Epithelial cell of proximal tubule (primary cell): ENCODE measurements at regions not wholly inside any gene's neighbourhood (a gene's known extent, or its start where the extent isn't known, plus 50 kb on each side); places are given as distances from the start of the nearest gene placed in this dataset.

ENCODE experiments used
- DNase-seq: peaks from one replicate; pipeline ENCODE4 v3.0.0-alpha.2; 2011; ENCODE audit warnings: low read depth
- H3K4me3 ChIP-seq: 2 replicates; pipeline ENCODE4 v1.5.1; 2011; ENCODE audit warnings: low read depth, mild to moderate bottlenecking, low read length
- CTCF ChIP-seq: conservative IDR thresholded peaks from 2 replicates; pipeline ENCODE4 v1.5.1; 2012; ENCODE audit warnings: low read depth, mild to moderate bottlenecking, low read length

DNA sequence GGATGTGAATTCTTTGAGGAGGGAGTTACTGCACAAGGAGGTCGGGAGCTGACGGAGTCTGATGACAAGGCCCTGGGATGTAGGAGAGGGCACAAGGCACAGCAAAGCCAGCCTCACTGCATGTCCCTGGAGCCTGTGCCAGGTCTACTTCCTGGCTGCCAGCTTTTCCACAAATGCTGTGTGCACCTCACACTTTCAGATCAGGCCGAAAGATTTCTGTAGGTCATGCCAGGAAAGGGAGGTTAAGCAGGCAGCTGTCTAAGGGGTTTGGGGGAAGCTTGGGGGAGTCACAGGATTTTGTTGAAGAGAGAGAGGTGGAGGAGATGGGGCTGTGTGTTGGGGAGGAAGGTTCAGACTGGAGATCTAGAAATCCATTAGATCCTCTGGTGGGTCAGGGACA lies 792.5 kb downstream of the KCNJ18 start:
- no peak overlapping the region for H3K4me3 ChIP-seq
- no peak for TF ChIP-seq CTCF
- DNase-seq = no peak

DNA sequence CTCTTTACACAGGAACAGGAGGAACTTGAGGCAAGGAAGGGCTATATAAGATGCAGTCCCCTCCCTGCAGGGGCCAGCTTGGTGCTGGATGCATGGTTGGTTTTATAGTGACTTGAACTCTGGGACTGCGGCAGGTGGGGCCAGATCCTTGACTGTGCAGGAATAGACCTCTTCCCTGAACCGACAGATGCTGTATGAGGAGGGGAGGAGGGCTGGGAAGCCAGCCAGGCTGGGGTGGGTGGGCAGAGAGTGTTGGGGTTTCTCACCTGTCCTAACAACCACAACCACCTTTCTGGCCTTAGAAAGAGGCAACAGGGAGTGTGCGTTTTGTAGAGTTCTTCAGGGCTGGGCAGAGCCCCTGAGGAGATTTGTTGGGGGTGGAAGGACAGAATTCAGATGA lies 798.1 kb downstream of the KCNJ18 start:
- no peak for TF ChIP-seq CTCF
- no peak for DNase-seq
- H3K4me3 ChIP-seq = no peak overlapping the region

GRCh38 chr17:22492331-22492730 lies 800.0 kb downstream of the KCNJ18 start:
- DNase-seq = no peak
- H3K4me3 ChIP-seq = no peak overlapping the region
- TF ChIP-seq CTCF = no peak

DNA sequence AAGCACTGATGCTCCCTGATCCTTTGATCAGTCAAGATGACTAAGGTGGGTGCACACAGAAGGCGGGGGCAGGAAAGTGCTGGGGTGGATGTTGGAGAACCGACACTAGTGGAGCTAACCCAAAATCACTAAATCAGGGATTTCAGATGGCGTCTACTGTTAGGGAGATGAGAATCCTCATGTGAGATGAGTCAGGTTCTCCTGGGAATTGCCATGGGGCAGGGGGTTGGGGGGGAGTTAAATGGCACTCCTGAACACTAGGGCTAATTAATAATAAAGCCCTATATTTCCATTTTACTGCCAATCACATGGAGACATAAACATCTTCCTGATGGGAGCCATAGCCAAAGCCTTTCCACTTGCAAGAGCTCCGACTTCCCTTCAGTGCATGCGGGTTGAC lies 804.1 kb downstream of the KCNJ18 start:
- no peak overlapping the region for H3K4me3 ChIP-seq
- TF ChIP-seq CTCF = no peak
- no peak for DNase-seq

DNA sequence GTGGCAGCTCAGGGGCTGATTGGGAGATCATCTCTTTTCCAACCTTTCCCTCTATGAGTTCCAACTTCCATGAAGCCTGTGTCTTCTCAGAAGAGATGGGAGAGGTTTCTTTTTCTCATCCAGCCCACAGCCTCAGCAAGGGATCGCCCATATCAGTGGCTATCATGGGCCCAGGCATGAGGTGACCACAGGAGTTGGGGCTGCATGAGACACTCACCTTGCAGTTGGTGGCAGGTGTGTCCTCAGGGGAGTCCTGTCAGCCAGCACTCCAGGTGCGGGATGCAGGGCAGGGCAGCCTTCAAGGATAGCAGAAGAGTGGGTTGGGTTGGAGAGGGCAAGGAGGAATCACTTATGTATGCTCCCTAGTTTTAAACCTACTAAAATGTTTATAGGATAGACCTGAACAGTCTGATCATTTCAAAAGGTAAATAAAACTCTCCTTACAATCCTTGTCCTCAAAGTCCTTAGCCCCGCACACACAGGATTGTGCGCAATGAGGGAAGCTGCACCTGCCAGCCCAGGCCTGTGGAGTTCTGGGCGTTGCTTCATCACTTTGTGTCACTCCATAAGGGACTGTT lies 811.1 kb downstream of the KCNJ18 start:
- no peak for TF ChIP-seq CTCF
- DNase-seq = no peak

DNA sequence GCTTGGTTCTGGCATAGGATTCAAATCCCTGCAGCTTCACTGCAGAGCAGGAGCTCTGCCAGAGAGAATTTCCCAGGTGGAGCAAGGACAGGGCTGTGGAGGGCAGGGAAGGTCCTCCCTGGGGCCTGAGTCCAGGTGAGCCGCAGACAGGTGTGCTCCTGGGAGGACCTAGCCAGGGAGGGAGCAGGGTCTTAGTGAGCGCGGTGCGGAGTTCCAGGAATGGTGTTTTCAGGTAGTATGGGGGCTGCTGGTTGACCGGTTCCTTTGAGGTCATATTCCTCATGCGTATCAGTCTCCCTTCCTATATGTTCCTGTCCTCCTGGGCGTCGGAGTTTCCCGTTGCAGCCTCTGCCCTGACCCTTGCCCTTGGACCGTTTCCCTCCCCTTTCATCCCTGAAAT lies 813.3 kb downstream of the KCNJ18 start:
- no peak for TF ChIP-seq CTCF
- no peak overlapping the region for H3K4me3 ChIP-seq
- no peak for DNase-seq

More for the DNA sequence above, 811.1 kb downstream of the KCNJ18 start:
- no peak overlapping the region for H3K4me3 ChIP-seq

- TF ChIP-seq CTCF = no peak
- DNase-seq = no peak
- no peak overlapping the region for H3K4me3 ChIP-seq
Measured at GRCh38 chr17:22506231-22506630, 813.9 kb downstream of the KCNJ18 start.
